GM23338 (cell line): ENCODE measurements at regions not wholly inside any gene's neighbourhood (a gene's known extent, or its start where the extent isn't known, plus 50 kb on each side); places are given as distances from the start of the nearest gene placed in this dataset.

ENCODE experiments used
- ATAC-seq: fragments of 200-7000 bp; cut with Tn5 transposase; 3 replicates; pipeline ENCODE4 v1.9.1; 2020
- DNase-seq: peaks from one replicate; pipeline ENCODE4 v3.0.0-alpha.2; 2015; ENCODE audit warnings: low spot score
- H2AFZ ChIP-seq: fragments of 200-600 bp; sonication (generic); 2 replicates; pipeline ENCODE4 v1.8.0; 2016; ENCODE audit warnings: antibody characterized with exemption, mild to moderate bottlenecking, moderate library complexity
- H3F3A ChIP-seq: fragments of 200-600 bp; sonication (generic); replicated peaks from 2 replicates; pipeline ENCODE4 v1.8.0; 2017; ENCODE audit warnings: antibody characterized with exemption, mixed run types, low read depth
- H3K27ac ChIP-seq: fragments of 200-600 bp; sonication (generic); 2 replicates; pipeline ENCODE4 v1.6.1; 2016; ENCODE audit warnings: low read depth
- H3K27me3 ChIP-seq: fragments of 200-600 bp; sonication (generic); 2 replicates; pipeline ENCODE4 v1.8.0; 2016; ENCODE audit warnings: mild to moderate bottlenecking, mixed run types, moderate library complexity; ENCODE audit not compliant: insufficient read depth
- H3K36me3 ChIP-seq: fragments of 200-600 bp; sonication (generic); 2 replicates; pipeline ENCODE4 v1.8.0; 2016; ENCODE audit warnings: mild to moderate bottlenecking; ENCODE audit not compliant: insufficient read depth
- H3K4me1 ChIP-seq: fragments of 200-600 bp; sonication (generic); 2 replicates; pipeline ENCODE4 v1.8.0; 2016; ENCODE audit warnings: mild to moderate bottlenecking, moderate library complexity; ENCODE audit not compliant: insufficient read depth
- H3K4me2 ChIP-seq: fragments of 200-600 bp; sonication (generic); 2 replicates; pipeline ENCODE4 v1.7.1; 2017; ENCODE audit warnings: mixed run types
- H3K4me3 ChIP-seq: fragments of 200-600 bp; sonication (generic); 2 replicates; pipeline ENCODE4 v1.6.1; 2016; ENCODE audit warnings: mixed run types
- H3K79me2 ChIP-seq: fragments of 200-600 bp; sonication (generic); replicated peaks from 2 replicates; pipeline ENCODE4 v1.8.0; 2017; ENCODE audit warnings: mild to moderate bottlenecking; ENCODE audit not compliant: insufficient read depth
- H3K9me2 ChIP-seq: fragments of 200-600 bp; sonication (generic); 2 replicates; pipeline ENCODE4 v1.8.0; 2017; ENCODE audit not compliant: insufficient read depth
- H4K20me1 ChIP-seq: fragments of 200-600 bp; sonication (generic); replicated peaks from 2 replicates; pipeline ENCODE4 v1.8.0; 2017; ENCODE audit warnings: mild to moderate bottlenecking; ENCODE audit not compliant: insufficient read depth
- H3K27ac Mint-ChIP-seq: 2 replicates; pipeline ENCODE4 v1.8.0; 2020; ENCODE audit warnings: inconsistent platforms, mild to moderate bottlenecking, moderate library complexity, mixed read lengths
- H3K27me3 Mint-ChIP-seq: 3 replicates; pipeline ENCODE4 v1.8.0; 2022; ENCODE audit warnings: low read depth, mild to moderate bottlenecking, moderate library complexity, mixed read lengths, inconsistent platforms; ENCODE audit not compliant: insufficient read depth, poor library complexity
- H3K36me3 Mint-ChIP-seq: 3 replicates; pipeline ENCODE4 v1.8.0; 2021; ENCODE audit warnings: low read depth, mild to moderate bottlenecking, inconsistent platforms, moderate library complexity, mixed read lengths
- H3K4me1 Mint-ChIP-seq: 3 replicates; pipeline ENCODE4 v1.8.0; 2020; ENCODE audit warnings: mild to moderate bottlenecking, inconsistent platforms, mixed read lengths
- H3K4me3 Mint-ChIP-seq: 3 replicates; pipeline ENCODE4 v1.8.0; 2021; ENCODE audit warnings: moderate library complexity, mild to moderate bottlenecking, inconsistent platforms, mixed read lengths
- H3K9me3 Mint-ChIP-seq: 3 replicates; pipeline ENCODE4 v1.8.0; 2020; ENCODE audit warnings: moderate library complexity, mild to moderate bottlenecking, inconsistent platforms, mixed read lengths
- ETS1 ChIP-seq: IDR thresholded peaks from 2 replicates; pipeline ENCODE4 v1.6.1; 2016; ENCODE audit warnings: antibody characterized with exemption
- EZH2 ChIP-seq: fragments of 200-600 bp; sonication (generic); IDR thresholded peaks from one replicate; pipeline ENCODE4 v1.8.0; 2017; ENCODE audit warnings: antibody characterized with exemption, mild to moderate bottlenecking, low read depth; ENCODE audit not compliant: unreplicated experiment
- JUNB ChIP-seq: IDR thresholded peaks from one replicate; pipeline ENCODE4 v1.6.1; 2016; ENCODE audit warnings: antibody characterized with exemption; ENCODE audit not compliant: unreplicated experiment
- NANOG ChIP-seq: IDR thresholded peaks from 2 replicates; pipeline ENCODE4 v1.6.1; 2016; ENCODE audit warnings: antibody characterized with exemption, borderline replicate concordance
- POLR2AphosphoS5 ChIP-seq: IDR thresholded peaks from 2 replicates; pipeline ENCODE4 v1.6.1; 2016; ENCODE audit warnings: antibody characterized with exemption, low read depth
- STAT1 ChIP-seq: IDR thresholded peaks from one replicate; pipeline ENCODE4 v1.6.1; 2016; ENCODE audit warnings: antibody characterized with exemption; ENCODE audit not compliant: unreplicated experiment
- ZNF114 ChIP-seq: fragments of 250-450 bp; sonication (Bioruptor Pico); IDR thresholded peaks from 2 replicates; pipeline ENCODE4 v1.5.0; 2020; ENCODE audit warnings: mild to moderate bottlenecking, moderate library complexity
- ZNF331 ChIP-seq: fragments of 250-450 bp; sonication (Bioruptor Pico); IDR thresholded peaks from 2 replicates; pipeline ENCODE4 v1.5.0; 2020; ENCODE audit warnings: low read depth, mild to moderate bottlenecking, moderate library complexity
- ZNF462 ChIP-seq: fragments of 250-450 bp; sonication (Bioruptor Pico); IDR thresholded peaks from 2 replicates; pipeline ENCODE4 v1.5.0; 2020; ENCODE audit warnings: mild to moderate bottlenecking, moderate library complexity
- TF ChIP-seq, protein P1 (sequence below), 2 experiments: fragments of 200-600 bp in 1 of 2; sonication (generic) in 1 of 2; conservative IDR thresholded peaks; 2 replicates each; pipeline versions ENCODE4 v1.5.1 to v1.6.1; 2016 to 2017; ENCODE audit warnings: antibody characterized with exemption in 2 of 2, low read depth in 2 of 2, mild to moderate bottlenecking in 2 of 2, moderate library complexity in 1 of 2

GRCh38 chr2:65525616-65526231 lies 93.3 kb upstream of the SPRED2 start:
- Histone ChIP-seq H3K4me2 (no peak overlapping the region), H3F3A (no peaks in the 10 kb centered on the region), H2AFZ (no peak overlapping the region), H3K79me2 (no peaks in the 10 kb centered on the region), H3K36me3 (no peaks in the 10 kb centered on the region), H3K9me2 (no peaks in the 10 kb centered on the region), H3K27me3 (no peaks in the 10 kb centered on the region), H3K4me1 (no peaks in the 10 kb centered on the region), H3K27ac (no peak overlapping the region), H3K4me3 (no peak overlapping the region), H4K20me1 (no peaks in the 10 kb centered on the region; the same call in 1 of the 2 replicates)
- Mint-ChIP-seq H3K27ac (no peak overlapping the region), H3K9me3 (no peaks in the 10 kb centered on the region), H3K27me3 (no peaks in the 10 kb centered on the region), H3K36me3 (no peaks in the 10 kb centered on the region), H3K4me3 (no peak overlapping the region), H3K4me1 (peaks cover 6% of the 10 kb centered on the region; the same call in 2 of the 3 replicates)
- DNase-seq, result no peak
- TF ChIP-seq JUNB, result no peak
- no peak for TF ChIP-seq ZNF331 (CRISPR knock-in tag)
- TF ChIP-seq, protein P1, sequence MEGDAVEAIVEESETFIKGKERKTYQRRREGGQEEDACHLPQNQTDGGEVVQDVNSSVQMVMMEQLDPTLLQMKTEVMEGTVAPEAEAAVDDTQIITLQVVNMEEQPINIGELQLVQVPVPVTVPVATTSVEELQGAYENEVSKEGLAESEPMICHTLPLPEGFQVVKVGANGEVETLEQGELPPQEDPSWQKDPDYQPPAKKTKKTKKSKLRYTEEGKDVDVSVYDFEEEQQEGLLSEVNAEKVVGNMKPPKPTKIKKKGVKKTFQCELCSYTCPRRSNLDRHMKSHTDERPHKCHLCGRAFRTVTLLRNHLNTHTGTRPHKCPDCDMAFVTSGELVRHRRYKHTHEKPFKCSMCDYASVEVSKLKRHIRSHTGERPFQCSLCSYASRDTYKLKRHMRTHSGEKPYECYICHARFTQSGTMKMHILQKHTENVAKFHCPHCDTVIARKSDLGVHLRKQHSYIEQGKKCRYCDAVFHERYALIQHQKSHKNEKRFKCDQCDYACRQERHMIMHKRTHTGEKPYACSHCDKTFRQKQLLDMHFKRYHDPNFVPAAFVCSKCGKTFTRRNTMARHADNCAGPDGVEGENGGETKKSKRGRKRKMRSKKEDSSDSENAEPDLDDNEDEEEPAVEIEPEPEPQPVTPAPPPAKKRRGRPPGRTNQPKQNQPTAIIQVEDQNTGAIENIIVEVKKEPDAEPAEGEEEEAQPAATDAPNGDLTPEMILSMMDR (conservative IDR thresholded peaks at IDR 0.05; ENCODE audit: low read depth in 2 of 2), result no peak
- TF ChIP-seq NANOG, result no peak
- TF ChIP-seq ZNF462 (CRISPR knock-in tag), result no peak
- TF ChIP-seq ETS1, result no peak
- no peak for TF ChIP-seq POLR2AphosphoS5
- TF ChIP-seq STAT1, result no peak
- no peak for TF ChIP-seq EZH2
- TF ChIP-seq ZNF114 (CRISPR knock-in tag), result no peak
- ATAC-seq, result no peak
